Muscle of arm (tissue), 1 donor: ENCODE measurements at regions not wholly inside any gene's neighbourhood (a gene's known extent, or its start where the extent isn't known, plus 50 kb on each side); places are given as distances from the start of the nearest gene placed in this dataset.
"Not testable (repeated sequence)": the region's sequence is repeated elsewhere in the genome, so short reads cannot be mapped to it uniquely, and the experiment has no call there.

Experiments used
- DNase-seq: peaks from one replicate; pipeline ENCODE4 v3.0.0-alpha.2; 2013

DNA sequence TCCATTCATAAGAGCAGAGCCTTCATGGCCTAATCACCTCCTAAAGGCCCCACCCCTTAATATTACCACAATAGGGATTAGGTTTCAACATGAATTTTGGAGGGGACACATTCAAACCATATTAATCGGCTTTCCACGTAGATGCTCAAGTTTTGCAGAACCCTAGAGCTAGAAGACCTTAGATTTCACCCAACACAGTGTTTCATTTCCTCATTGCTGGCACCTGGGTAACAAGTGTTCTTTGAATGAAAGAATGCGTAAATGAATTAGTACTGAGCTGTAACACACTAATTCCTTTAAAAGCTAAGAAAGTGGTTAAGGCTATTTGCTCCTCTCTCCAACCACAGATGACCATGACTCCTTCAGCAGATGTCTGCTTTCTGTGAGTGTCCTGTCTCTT is 252.5 kb downstream of the SMAD2 start:
- DNase-seq = no peak

DNA sequence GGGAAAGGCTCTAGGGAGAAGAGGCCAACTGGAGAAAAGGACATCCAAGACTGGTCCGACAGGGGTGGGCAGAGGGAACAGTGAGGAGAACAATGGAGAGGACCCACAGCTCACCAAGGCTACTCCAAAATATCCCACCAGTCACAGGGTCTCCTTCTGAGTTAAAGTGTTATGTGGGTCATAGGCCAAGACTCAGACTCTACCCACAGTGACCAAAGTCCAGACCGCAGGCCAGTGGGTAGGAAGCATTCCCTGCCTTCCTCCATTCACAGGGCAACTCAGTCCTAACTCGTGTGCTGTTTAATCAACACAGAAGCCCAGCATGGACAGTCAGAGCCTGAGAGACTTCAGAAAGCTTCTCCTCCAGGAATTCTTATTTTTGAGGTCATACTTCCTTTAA is 260.6 kb downstream of the SMAD2 start:
- DNase-seq = no peak

DNA sequence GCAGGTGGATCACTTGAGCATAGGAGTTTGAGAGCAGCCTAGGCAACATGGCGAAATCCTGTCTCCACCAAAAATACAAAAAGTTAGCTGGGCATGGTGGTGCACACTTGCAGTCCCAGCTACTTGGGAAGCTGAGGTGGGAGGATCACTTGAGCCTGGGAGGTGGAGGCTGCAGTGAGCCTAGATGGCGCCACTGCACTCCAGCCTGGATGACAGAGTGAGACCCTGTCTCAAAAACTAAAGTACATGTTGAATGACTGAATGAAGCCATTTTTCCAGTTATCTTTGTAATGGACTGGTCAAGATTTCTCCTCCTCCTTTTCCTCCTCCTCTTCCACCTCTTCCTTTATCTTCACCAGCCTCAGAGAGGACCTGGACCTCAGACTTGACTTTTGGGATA is 272.0 kb downstream of the SMAD2 start:
- DNase-seq = no peak

DNA sequence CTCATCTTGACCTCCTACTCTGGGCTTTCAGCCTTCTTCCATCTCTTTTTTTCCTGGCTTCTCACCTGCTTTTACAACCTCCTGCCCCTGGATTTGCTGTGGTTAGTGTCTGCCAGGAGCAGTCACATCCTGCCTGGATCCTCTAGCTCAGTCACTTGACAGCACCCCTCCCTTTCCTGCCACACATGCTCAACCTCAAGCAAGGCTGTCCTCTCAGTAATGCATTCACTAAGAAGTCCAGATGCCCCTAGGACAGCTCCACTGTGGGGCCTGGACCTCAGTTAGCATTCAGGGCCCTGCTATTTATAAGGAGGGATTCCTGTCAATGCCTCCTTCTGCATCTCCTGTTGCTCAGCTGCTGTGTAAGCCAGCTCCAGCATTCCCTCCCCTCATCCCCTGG is 275.5 kb downstream of the SMAD2 start:
- no peak for DNase-seq

DNA sequence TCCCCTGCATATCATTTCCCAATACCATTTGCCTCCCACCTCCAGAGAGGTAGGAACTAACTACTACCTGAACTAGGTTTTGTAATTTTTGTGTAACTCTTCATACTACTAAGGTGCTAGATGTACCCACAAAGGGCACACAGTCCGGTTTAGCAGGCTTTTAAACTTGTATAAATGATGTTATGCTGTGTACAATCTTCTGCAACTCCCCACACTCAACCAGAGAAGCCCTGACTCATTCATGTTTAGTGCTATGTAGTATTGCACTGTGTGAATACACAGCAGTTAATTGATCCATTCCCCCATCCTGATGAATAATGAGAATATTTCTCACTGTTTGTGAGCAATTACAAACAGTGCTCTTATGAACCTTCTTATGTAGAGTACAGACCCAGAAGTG is 285.6 kb downstream of the SMAD2 start:
- no peak for DNase-seq

DNA sequence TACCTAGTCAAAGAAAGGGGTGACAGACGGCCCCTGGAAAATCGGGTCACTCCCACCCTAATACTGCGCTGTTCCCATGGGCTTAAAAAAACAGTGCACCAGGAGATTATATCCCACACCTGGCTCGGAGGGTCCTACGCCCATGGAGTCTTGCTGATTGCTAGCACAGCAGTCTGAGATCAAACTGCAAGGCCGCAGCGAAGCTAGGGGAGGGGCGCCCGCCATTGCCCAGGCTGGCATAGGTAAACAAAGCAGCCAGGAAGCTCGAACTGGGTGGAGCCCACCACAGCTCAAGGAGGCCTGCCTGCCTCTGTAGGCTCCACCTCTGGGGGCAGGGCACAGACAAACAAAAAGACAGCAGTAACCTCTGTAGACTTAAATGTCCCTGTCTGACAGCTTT is 292.9 kb downstream of the SMAD2 start:
- DNase-seq = not testable (repeated sequence)

DNA sequence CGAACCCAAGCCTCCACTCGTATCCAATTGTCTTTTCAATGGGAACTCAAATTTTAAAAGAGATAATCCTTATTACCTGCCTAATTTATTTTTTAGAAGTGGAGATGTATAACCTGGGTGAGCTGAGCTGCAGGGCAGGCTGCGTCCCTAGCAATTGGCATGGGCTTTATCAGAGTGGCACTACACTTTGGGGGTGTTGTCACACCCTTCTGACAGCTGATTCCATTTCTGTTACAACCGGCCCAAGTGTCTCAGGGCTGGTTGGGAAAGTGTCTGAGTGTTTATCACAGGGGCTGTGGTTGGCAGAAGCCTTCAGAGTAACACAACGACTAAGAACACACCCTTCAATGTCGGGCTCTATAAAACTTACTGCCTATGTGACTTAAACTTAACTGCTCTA is 295.0 kb downstream of the SMAD2 start:
- no peak for DNase-seq

DNA sequence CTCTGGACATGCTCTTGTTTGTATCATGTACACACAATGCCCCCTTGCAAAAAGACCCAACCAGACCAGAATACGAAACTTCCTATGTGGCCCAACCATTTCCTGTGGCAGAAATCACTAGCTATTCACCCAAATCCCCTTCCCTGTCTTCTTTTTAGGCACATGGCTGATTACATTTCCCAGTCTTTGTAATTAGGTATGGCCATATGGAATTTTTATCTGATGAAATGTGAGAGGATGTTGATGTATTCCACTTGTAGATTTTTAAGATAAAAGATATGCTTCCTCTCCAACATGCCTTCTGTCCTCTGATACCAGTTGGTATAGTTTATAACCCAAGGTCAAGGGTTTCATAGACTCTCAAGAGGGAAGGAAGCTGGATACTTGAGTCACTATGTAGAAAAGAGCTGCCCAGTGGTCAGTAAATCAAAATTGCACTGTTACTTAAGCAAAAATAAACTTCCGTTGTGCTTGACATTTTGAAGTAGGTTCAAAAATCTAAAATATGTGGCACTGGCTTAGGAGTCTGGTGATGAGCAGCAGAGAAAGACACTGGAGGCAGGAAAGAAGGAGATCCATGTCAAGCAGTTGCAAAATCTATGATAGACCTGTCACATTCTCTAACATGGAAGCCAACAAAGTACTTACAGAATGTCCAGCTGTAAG is 297.4 kb downstream of the SMAD2 start:
- no peak for DNase-seq

DNA sequence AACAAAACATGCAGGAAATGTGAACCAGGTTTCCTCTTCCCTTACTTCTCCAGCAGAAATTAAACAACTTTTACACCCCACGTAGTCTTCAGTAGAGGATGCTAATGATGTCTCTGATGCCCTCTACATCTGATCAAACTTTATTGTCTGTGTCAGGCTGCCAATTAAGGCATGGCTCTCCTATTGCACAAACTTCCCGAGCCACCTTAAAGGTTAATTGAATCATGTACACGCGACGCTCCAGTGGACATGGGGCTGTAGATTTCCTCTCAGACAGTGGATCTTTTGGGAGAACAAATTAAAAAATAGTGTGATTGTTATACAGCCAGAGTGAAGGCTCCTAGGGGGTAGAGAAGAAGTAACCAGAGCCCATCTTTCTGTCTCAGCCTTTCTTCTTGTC is 301.6 kb downstream of the SMAD2 start:
- no peak for DNase-seq

DNA sequence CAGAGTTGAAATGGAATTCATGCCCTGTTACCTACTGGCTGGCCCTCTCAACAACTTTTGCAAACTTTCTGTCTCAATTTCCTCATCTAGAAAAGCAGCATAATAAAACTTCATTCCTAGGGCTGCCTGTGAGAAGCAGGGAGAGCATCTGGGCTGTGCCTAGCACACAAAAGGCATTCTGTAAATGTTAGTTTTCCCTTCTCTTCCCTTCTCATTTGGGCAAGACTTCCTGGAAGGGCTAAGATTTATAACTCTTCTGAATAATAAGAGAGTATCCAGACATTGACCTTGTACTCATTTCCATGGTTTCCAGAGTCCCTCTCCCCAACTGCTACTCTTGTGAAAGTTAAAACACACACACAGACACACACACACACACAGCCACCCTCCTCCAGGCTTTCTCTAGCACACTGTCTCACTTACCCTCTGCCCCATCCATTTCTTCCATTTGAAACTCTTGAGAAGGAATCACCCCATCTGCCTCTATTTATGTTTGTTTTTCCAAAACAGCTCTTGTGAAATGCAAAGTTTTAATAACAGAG is 302.1 kb downstream of the SMAD2 start:
- DNase-seq = no peak

DNA sequence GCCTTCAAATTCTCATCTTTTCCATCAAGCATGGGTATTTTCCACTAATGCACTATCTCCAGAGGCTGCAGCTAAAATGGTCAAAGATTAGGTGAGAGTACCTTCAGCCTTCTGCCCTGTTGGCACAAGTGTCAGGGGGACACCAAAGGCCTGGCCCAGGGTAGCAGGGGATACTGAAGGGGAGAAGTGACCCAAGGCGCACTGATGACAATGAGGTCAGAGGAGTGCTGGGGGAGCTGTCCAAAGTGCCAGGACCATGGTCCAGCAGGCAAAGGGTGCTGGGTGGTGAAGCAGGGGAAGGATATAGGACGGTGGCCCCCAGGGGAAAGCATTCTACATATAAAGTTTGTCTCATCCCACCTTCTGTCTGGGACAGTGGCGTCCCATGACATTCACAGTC is 303.4 kb downstream of the SMAD2 start:
- DNase-seq = no peak

DNA sequence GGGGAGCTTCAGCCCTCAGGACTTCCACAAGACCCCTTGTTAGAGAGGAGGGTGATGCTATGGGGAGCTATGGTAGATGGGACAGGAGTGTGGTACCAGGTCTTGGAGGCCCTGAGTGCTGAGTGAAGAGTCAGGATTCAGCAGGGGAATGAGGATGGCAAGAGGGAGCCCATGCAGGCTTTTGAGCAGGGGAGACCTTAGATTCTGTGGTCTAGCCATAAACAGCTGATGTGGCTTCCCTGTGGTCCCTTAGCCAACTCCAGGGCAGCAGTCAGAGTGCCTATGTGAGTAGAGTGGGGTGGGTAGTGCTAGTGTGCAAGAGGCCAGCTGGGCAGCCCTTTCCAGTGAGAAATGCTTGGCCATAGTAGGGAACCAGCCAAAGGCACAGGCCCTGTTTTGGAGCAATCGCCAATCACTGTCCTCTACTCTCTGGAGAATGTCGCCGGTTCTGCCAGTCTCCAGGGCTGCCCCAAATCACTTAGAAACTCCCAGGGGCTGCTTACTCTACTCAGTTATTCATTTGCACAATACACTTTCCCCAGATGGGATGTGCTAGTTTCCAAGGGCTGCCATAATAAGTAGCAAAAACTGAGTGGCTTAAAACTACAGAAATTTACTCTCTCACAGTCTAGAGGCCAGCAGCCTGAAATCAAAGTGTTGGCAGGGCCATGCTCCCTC is 310.5 kb downstream of the SMAD2 start:
- DNase-seq = no peak

DNA sequence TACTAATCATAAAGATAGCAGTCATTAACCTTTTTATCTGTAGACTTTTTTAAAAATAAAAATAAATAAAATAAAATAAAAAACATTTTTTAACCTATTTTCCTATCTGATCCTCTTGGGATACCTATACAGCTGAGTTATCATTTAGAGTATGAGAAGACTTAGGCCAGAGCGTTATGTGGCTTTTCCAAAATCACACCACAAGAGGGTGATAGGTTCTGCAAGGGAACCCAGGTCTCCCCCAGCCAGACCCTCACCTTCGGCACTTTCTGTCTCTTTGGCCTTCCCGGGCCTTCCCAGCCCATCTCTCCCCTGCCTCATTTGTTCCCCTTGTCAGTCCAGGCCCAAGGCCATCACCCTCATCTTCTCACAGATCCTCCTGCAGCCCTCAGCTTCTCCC is 311.7 kb downstream of the SMAD2 start:
- no peak for DNase-seq

DNA sequence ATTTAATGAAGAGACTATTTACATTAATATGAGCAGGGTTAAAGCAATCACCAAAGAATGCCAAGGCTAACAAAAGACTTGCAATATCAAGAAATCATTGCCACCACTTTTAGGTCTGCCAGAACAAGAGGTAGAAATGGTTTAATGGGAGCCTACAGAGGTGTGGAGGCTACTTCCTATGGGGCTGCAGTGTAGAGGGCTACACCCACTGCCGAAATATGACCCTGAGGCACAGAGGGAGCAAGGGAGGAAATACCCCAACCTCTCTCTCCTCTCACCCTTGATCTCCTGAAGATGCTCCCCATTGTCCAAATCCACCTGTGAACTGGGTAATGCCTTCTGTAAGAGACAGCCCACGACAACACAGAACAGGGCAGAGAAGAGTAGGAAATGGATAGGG is 315.4 kb downstream of the SMAD2 start:
- DNase-seq = no peak

DNA sequence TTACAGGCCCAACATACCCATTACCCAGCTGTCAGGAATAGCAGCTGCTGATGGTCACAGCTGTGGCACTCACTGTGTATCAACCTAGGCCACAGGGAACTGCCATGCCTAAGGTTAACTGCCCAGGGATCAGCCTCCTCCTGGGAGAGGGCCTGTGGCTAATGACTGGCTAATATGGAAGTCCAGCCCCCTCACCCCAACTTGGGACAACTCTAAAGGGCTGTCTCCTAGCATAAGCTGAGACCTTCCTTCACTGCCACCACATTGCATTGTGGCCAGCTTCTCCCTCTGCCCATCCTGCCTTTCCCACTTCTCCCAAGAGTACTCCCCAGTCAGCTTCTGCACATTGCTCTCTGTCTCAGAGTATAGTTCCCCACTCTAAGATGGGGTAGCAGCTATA is 316.5 kb downstream of the SMAD2 start:
- no peak for DNase-seq

DNA sequence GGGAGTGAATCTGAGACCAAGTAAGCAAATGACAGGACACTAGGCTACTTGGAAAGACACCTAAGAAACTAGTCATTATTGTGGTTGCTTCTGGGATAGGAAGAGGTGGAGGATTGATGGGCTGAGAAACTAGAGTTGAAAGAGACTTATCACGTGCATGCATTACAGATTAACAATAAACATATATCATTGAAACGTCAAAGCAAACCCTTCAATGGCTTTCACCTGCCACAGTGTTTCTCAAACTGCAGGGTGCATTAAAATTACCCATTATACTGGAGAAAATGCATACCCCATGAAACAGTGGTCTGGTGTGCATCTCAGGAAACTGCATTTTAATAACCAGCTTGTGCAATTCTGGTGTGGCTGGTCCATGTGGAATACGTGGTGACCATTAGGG is 318.8 kb downstream of the SMAD2 start:
- no peak for DNase-seq

DNA sequence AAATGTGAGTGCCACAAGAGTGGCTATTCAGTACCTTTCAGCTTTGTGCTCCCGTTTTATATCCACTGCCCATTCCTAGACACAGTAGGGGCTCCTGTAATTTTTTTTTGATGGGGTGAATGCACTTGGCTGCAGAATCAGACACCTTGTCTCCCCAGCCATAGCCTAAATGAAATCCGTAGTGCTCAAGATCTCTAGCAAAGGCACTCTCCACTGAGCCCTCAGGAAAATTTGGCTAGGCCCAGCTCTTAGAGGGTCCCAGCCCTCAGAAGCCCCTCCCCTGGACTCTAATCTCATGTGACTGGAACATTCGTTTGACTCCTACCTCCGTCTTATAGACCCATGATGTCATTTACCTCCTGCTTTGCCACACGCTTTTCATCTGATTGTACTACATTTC is 323.9 kb downstream of the SMAD2 start:
- DNase-seq = no peak

DNA sequence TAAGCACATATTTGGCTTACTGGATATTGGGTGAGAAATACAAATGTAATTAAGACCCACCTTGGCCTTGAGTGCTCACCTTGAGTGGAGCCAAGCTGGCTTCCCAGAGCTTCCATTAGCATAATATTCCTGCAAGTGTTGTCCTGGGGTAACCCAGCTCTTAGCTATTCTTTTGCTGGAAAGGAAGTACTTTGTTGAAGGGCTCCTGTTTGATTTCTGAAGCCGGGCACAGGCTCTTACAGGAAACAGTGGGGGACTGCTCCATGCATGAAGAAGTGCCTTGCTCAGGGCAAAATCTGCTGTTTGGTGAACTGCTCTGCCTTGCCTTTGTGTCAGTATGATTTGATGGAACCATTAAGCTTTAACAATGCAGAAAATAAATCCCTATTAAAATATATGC is 325.4 kb downstream of the SMAD2 start:
- DNase-seq = no peak

DNA sequence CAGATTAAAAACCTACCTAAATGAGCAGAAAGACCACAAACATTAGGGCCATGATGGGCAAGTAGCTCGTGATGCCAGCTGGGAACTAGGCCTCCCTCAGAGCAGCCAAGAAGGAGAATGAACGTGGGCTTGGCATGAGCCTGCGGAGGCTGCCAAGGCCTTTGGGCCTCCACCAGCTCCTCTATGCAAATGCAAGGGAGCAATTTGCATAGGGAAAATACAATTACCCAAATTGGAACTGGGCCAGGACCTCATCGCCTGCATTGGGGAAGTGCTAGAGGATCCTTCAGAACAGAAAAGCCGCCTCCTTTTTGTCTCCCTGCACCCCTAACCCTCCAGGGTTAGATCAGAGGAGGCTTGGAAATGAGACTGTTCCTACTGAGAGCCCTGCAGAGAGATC is 326.4 kb downstream of the SMAD2 start:
- no peak for DNase-seq

DNA sequence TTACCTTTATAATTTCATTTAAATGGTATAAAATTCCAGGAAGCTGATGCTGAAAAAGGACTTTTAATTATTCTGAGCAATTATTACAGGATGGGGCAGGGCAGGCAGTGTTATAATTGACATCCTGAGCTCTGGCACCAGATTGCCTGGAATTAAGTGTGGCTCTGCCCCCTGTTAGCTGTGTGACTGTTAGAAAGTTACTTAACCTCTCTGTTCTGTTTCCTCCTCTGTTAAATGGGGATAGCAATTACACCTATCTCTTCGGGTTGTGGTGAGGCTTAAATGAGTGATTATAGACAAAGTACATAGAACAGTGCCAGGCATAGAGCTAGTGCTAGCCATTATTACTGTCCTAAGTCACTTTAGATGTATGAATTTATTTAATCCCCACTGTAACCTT is 327.3 kb downstream of the SMAD2 start:
- no peak for DNase-seq

DNA sequence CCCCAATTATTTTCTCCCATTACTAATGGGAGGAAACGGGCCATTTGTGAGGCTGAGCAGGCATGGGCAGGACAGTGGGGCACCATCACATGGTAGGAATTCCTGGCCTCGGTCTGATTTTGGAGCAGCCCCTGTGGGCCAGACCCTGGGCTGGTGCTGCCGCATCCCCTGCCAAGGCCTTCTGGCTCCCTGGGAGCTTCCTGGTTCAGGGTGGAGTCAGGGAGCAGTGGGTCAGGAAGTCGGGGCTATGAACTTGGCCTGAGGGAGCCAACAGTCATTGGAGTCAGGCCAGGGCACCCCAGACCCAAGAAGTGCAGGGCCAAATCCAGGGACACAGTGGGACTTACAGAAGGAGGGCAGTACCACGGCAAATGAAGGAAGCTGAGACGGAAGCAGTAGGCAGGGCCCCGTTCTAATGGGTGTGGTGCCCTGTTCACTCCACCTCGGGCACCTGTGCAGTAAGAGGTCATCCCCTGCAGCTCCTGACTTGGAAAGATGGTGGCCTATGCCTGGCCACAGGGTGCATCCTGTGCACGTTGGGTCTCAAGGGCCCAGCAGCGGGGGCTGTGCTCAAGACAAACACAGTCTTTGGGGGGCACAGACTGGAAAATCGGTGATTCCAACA is 328.1 kb downstream of the SMAD2 start:
- DNase-seq = no peak

DNA sequence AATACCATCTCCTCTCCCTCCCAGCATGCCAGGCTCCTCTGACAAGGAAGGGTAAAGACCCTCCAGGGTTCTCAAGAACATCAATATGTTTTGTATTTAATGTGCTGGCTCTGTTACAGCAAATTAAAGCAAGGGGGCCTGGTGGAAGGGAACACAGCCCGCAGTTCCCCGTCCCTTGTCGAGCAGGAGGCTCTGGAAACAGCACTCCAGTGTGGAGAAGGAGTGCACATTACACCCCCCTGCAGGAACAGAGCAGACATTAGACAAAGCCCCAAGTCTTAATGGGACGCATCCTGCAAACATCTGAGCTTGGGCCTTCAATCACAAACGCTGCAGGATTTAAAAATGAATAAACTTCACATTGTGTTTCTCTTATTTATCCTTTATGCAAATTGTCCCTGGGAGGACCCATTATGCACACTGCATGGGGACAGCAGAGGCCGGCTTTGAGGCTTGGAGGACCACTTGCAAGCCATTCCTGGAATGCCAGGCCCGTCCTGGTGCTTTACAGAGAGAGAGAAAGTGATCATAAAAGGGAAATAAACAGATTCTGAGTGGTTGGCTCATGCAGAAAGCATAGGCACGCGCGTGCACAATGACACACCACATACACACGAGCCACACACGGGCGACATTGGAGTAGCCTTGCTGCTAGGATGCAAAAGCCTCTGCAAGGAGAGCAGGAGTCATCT is 328.7 kb downstream of the SMAD2 start:
- DNase-seq = no peak
